GM21515 (cell line): ENCODE measurements at regions not wholly inside any gene's neighbourhood (a gene's known extent, or its start where the extent isn't known, plus 50 kb on each side); places are given as distances from the start of the nearest gene placed in this dataset.

Experiments used
- ATAC-seq: cut with Tn5 transposase; IDR thresholded peaks from one replicate; pipeline ENCODE4 v1.9.1; 2021; ENCODE audit not compliant: unreplicated experiment

DNA sequence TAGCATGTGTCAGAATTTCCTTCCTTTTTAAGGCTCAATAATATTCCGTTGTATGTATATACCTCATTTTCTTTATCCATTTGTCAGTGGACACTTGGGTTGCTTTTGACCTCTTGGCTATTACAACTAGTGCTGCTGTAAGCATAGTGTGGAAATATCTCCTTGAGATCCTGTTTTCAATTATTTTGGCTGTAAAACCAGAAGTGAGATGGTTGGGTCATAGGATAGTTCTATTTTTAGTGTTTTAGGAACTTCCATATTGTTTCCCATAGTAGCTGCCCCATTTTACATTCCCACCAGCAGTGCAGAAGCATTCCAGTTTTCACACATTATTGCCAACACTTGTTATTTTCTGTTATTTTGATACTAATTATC lies 70.4 kb upstream of the C15orf39 start:
- no peak for ATAC-seq

DNA sequence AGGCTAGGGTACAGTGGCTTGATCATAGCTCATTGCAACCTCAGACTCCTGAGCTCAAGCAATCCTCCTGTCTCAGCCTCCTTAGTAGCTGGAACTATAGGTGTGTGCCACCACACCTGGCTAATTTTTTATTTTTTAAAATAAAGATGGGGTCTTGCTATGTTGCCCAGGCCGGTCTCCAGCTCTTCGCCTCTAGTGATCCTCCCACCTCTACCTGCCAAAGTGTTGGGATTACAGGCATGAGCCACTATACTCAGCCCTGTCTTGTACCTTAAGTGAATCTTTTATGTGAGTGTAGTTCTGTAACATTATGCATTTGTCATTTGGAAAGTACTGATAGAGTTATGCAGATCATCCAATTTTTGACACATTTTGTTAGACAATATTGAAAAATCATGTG lies 66.9 kb upstream of the C15orf39 start:
- ATAC-seq, result no peak

DNA sequence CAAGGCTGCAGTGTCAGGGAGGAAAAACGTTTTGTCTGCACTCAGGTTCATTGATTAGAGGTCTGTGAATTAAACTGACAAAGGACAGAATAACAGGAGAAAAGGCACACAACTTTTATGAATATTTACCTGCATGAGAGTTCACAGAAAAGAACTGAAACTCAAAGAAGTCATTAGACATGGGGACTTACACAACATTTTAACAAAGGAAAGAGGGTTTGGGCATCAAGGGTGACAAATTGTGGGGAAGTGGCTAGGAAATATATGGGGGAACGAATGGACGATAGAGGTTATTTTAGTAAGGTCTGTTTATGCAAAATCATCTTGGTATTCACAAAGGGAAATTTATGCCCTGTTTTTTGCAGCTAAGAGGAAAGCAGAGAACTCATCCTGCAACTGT lies 65.6 kb upstream of the C15orf39 start:
- ATAC-seq, result no peak

DNA sequence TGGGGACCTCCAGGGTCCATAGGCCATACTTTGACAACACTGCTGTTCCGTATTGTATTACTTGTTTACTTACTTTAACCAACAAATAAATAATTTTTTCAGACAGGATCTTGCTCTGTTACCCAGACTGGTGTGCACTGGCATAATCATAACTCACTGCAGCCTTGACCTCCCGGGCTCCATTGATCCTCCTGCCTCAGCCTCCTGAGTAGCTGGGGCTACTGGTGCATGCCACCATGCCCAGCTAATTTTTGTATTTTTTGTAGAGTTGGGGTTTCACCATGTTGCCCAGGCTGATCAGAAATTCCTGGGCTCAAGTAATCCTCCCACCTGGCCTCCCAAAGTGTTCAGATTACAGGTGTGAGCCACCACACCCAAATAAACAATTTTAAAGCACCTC lies 64.9 kb upstream of the C15orf39 start:
- no peak for ATAC-seq

DNA sequence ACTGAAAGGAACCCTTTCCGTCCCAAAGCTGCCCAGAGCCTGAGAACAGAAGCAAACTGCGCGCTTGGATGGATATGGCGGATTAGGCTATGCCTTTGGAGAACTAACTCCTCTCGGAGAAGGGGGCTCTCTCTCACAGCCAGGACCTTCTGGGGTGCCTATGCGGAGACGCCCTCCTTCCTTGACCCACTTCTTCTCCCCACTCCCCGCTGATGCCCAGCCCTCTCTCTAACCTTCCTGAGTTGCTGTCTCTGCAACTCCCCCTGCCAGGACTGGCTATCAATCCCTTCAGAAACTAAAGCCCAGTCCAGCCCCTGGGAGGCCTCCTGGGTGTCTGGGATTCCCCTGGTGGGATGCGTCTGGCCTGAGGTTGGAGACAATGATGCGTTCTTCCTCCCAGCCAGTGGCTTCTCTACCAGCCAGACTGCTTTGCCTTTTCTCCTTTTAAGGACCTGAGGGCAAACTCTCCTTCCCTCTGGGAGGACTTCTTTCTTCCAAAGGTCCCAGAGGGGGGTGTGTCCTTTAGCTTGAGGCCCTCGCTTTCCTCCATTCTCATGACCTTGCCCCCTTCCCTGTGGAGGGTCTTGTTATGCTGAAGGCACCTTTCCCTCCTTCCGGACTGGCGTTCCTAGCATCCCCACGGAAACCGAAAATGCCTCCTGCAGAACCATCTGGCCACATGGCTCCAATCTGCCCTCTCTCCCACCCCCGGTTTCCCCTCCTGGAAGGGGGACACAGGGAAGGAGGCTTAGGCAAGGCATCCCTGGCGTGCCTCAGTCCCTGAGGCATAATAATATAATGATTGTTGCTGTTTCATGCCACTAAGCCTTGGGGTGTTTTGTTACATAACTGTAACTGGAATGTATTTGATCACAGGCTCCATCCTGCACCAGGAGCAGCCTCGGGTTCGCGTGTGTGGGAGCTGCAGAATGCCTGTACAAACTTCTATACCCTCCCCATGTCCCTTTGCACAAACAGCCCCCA lies 63.4 kb upstream of the C15orf39 start:
- ATAC-seq, result no peak

DNA sequence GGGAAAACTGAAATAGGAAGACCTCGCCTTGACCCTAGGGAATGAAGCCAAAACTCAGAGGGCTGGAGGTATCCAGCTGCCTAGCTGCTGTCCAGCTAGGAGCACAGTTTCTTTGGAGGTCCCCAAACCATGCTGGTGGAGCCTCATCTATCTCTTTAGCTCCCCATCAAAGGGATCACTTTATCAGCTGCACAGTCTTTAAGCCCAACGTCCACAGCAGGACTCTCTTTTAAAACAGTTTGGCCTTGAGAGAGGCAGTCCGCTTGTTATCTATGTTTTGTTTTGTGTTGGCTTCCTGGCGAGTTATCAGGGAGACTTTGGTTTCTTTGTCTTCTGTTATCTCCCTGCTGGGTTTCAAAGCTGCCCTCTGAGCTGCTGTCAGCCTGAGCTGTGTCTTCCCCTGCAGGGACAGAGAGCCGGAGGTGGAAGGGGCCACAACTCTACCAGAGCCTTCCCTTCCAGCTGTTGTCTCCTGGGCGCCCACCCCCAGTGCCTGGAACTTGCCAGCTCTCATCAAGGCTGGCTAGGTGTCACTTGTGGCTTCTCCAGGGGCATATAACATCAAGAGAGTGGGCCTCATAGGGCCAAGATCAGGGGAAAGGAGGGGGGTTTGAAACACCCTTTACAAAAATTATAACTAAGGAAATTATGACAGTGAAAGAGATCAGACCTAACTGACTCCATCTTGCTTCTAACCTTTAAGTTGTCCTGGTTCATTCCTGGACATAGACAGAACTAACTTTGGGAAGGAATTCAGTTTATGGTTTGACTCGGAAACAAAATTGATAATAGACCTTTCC lies 61.4 kb upstream of the C15orf39 start:
- no peak for ATAC-seq

DNA sequence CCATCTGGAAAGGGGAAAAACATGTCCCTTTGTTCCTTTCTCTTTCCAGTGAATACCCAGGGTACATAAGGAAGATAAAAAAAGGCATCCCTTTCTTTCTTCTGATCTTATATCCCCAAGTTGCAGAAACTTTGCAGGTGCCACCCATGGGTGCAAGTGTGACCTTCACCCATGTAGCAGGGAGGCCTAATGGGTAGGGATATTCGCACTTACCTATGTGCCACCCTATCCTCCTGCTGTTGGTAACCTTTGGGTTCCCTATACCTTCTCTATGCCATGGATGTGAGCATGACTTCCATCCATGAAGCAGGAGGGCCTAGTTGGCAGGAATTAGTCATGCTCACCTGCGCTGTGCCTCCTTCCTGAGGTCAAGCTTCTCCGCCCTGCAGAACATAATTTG lies 59.2 kb upstream of the C15orf39 start:
- no peak for ATAC-seq

DNA sequence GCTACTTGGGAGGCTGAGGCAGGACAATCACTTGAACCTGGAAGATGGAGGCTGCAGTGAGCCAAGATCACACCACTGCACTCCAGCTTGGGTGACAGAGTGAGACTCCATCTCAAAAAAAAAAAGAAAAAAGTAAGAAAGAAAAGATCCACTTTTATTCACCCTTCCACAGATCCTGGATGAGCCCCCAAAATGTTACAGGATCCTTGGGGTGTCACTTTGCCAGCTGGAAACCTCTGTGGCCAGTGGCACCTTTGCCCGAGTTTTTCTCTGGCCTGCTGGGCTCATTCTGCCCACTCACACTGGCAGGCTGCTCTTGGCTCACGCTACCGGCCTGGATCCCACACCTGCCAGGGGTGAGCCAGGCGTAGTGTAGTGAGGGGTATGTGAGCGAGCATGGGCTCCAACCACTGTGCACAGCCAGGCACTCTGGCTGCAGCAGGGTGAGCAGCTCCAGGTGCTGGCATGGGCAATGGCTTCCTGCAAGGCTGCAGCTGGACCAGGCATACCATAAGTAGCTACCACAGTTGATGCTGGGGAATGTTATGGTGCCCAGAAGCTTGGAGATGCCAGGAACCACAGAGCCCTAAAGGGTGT lies 57.8 kb upstream of the C15orf39 start:
- ATAC-seq, result no peak

DNA sequence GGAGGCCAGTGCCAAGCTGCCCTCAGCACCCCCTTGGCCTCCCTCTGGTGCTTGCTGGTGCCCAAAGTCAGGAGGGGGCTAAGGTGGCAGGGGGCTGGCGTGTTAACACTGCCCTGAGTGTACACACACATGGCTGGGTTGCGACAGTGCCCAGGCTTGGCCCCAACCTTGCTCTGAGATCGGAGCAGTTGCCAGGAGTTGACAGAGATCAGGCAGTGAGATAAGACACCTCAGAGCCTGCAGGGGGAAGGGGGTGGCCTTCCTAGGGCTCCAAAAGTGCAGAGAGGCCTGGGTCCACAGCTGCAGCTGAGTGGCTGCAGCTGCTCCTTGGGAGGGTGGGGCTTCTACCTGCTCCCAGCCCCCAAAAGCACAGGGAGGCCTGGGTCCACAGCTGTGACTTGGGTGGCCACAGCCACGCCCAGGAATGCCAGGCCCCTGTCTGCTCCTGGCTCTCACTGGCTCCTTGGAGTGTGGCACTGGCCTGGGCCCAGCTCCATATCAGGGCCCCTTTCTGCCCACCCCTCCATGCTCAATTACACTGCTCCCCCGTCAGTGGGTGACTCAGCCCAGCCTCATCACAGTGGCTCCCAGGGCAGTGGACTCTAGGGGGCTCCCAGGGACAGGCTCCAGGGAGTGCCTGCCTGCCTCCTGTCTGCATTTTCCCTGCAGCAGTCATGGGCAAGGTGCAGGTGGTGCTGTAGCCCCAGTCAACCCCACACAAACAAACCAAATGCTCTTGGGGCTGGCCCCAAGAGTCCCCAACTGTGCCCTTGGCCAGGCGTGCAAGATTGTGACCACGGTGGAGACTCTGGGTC lies 56.4 kb upstream of the C15orf39 start:
- no peak for ATAC-seq

DNA sequence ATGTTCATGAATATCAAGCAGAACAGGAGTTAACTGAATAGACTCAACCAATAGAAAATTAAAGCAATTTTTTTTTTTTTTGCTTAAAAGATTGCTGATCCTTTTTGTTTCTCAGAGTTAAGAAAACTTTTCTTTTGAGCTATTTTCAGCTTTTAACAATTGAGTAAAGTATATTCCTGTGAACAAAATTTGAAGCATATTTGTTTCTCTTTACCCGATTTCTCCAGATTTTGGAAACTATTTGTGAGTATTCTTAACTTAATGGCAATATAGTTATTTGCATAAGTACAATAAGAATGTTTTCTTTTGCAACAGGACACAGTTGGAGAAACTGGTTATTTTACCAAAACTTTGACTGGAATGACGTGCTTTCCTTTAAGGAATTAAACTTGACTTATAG lies 53.4 kb upstream of the C15orf39 start:
- no peak for ATAC-seq

DNA sequence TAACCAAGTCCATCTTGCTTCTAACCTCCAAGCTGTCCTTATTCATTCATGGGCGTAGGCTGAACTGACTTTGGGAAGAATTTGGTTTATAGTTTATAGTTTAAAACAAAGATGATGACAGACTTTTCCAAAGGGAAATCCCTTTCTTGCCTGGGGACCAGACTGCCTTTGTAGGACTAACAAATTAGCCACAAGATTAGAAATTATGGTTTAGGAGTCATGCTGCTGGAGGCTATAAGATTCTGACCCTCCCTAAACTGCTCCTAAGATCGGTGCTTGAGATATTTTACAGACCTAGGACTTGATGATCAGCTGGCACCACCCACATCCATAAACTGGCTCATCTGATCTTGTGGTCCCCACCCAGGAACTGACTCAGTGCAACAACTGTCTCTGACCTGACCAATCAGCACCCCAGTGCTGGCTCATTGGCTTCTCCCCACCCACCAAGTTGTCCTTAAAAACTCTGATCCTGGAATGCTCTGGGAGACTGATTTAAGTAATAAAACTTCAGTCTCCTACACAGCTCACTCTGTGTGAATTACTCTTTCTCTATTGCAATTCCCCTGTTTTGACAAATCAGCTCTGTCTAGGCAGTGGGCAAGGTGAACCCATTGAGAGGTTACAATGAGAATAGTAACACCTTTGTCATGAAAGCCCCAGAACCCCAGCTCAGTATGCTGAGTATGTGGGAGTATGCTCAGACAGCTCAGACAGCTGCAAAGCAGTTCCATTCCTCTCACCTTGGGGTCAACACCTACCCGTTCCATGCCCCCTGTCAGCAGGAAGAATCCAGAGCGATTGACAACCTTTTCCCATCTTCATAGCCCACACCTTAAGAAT lies 51.6 kb upstream of the C15orf39 start:
- ATAC-seq, result no peak

DNA sequence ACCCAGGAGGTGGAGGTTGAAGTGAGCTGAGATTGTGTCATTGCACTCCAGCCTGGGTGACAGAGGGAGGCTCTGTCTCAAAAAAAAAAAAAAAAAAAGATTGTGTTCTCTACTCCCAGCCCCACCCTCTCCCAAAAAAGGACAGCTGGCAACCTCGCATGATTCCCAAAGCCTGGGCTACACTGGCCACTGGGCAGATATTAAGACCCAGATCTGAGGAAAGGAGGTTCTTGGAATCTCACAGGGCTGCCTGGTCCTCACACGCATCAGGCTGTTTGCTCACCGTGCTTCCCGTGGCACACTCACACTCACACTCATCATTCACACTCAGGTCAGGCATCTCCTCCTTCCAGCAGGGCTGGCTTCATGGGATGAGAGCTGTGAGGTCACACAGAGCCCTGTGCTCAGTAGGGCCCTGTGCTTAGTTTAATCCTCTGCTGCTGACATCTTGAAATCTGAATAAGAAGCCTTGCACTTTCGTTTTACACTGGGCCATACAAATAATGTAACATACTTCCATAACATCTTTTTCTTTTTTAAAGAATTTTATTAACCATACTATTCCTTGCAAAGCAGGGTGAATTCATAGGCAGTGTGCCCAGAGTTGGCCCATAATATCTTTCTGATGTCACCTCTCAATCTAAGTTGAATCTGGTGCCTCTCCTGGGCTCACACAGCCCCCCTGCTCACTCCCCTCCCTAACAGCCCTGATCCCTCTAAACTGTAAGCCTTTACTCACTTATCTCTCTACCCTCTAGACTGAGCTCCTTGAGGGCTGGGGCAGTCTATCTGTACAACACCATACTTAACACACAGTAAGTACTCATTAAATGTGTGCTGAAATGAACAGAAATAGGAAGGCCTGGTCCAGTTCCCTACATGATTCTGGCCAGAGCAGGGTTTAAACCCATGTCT lies 50.2 kb upstream of the C15orf39 start:
- no peak for ATAC-seq
